ENCODE measurements at regions not wholly inside any gene's neighbourhood (a gene's known extent, or its start where the extent isn't known, plus 50 kb on each side); places are given as distances from the start of the nearest gene placed in this dataset.
"Not testable (repeated sequence)": the region's sequence is repeated elsewhere in the genome, so short reads cannot be mapped to it uniquely, and the experiment has no call there.

- no peak for DNase-seq
Observed at GRCh38 chr7:159205833-159206232, 61.2 kb upstream of the VIPR2 start.

DNA sequence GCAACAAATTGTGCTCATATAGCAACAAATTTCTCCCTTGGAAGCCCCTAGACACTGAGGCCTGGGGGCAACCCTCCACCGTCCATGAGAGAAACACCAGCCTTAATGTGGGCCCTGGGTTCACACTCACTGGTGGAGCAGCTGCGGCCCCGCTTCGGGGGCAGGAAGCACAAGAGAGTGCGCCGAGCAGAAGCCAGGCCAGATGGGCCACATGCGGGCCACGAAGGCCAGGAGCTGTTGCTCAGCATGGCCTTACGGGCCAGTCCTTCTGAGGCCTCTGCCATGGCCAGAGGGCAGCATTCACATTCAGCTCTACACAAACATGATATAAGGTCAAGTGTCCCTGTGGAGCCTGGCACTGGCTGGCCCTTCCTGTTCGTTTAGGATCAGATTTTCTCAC, 60.0 kb upstream of the VIPR2 start:
- no peak for DNase-seq

DNA sequence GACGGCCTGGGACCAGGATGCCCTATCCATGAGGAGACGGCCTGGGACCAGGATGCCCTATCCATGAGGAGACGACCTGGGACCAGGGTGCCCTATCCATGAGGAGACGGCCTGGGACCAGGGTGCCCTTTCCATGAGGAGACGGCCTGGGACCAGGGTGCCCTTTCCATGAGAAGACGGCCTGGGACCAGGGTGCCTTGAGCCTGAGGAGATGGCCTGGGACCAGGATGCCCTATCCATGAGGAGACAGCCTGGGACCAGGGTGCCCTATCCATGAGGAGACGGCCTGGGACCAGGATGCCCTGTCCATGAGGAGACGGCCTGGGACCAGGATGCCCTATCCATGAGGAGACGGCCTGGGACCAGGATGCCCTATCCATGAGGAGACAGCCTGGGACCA, 58.6 kb upstream of the VIPR2 start:
- not testable (repeated sequence) for DNase-seq

GRCh38 chr7:159201722-159202330, 57.2 kb upstream of the VIPR2 start:
- DNase-seq = no peak

- DNase-seq = no peak
Observed at GRCh38 chr7:159200421-159200820, 55.8 kb upstream of the VIPR2 start.

- DNase-seq = no peak
Observed at GRCh38 chr7:159198016-159198724, 53.5 kb upstream of the VIPR2 start.

GRCh38 chr7:159197066-159197975, 52.7 kb upstream of the VIPR2 start:
- DNase-seq = no peak

GRCh38 chr7:159196584-159196983, 51.9 kb upstream of the VIPR2 start:
- DNase-seq = no peak

GRCh38 chr7:159195946-159196345, 51.3 kb upstream of the VIPR2 start:
- DNase-seq = no peak

All from NCI-H1930 (cell line).